ENCODE measurements at regions not wholly inside any gene's neighbourhood (a gene's known extent, or its start where the extent isn't known, plus 50 kb on each side); places are given as distances from the start of the nearest gene placed in this dataset.

GRCh38 chr6:12648171-12648570 lies 68.4 kb upstream of the PHACTR1 start:
- no peak overlapping the region for H3K9ac ChIP-seq (ENCODE audit: low read length)
- H3K79me2 ChIP-seq (ENCODE audit: insufficient read depth, low read length) = no peaks in the 10 kb centered on the region
- no peak overlapping the region for H2AFZ ChIP-seq (ENCODE audit: low read depth, low read length, severe bottlenecking)
- no peaks in the 10 kb centered on the region for H3K9me3 ChIP-seq (ENCODE audit: insufficient read depth, low read length)
- no peaks in the 10 kb centered on the region for H3K36me3 ChIP-seq (ENCODE audit: low read length)
- H3K27me3 ChIP-seq (ENCODE audit: low read length) = no peaks in the 10 kb centered on the region
- no peak overlapping the region for H3K4me3 ChIP-seq (ENCODE audit: insufficient read depth, low read length, poor library complexity, severe bottlenecking)
- no peaks in the 10 kb centered on the region for H4K20me1 ChIP-seq (ENCODE audit: low read depth, low read length)
- no peaks in the 10 kb centered on the region for H3K9me2 ChIP-seq (replicated peaks; ENCODE audit: insufficient read depth, low read length)
- no peak for TF ChIP-seq EZH2phosphoT487 (conservative IDR thresholded peaks at IDR 0.05; ENCODE audit: low read length)
- H3K4me2 ChIP-seq (ENCODE audit: low read depth, low read length, poor library complexity, severe bottlenecking) = no peak overlapping the region
- no peak overlapping the region for H3K27ac ChIP-seq (ENCODE audit: low read depth, low read length)
- no peaks in the 10 kb centered on the region for H3F3A ChIP-seq (ENCODE audit: insufficient read depth)

- Histone ChIP-seq H3K4me2 (ENCODE audit: low read depth, low read length, poor library complexity, severe bottlenecking) (no peak overlapping the region), H3K9ac (ENCODE audit: low read length) (no peak overlapping the region), H2AFZ (ENCODE audit: low read depth, low read length, severe bottlenecking) (no peak overlapping the region), H3K36me3 (ENCODE audit: low read length) (no peaks in the 10 kb centered on the region), H3K4me3 (ENCODE audit: insufficient read depth, low read length, poor library complexity, severe bottlenecking) (no peak overlapping the region), H3K9me3 (ENCODE audit: insufficient read depth, low read length) (no peaks in the 10 kb centered on the region), H4K20me1 (ENCODE audit: low read depth, low read length) (no peaks in the 10 kb centered on the region), H3K27me3 (ENCODE audit: low read length) (no peaks in the 10 kb centered on the region), H3K79me2 (ENCODE audit: insufficient read depth, low read length) (no peaks in the 10 kb centered on the region), H3F3A (ENCODE audit: insufficient read depth) (no peaks in the 10 kb centered on the region), H3K27ac (ENCODE audit: low read depth, low read length) (no peak overlapping the region), H3K9me2 (replicated peaks; ENCODE audit: insufficient read depth, low read length) (no peaks in the 10 kb centered on the region)
- TF ChIP-seq CTCF (IDR thresholded peaks at IDR 0.05; ENCODE audit: insufficient read depth, low read length, poor library complexity, severe bottlenecking) (no peak), EZH2phosphoT487 (conservative IDR thresholded peaks at IDR 0.05; ENCODE audit: low read length) (no peak)
These were observed 67.2 kb upstream of the PHACTR1 start for GRCh38 chr6:12649325-12649724.

- Histone ChIP-seq H3K4me3 (ENCODE audit: insufficient read depth, low read length, poor library complexity, severe bottlenecking) (no peak overlapping the region), H3K4me2 (ENCODE audit: low read depth, low read length, poor library complexity, severe bottlenecking) (no peak overlapping the region), H4K20me1 (ENCODE audit: low read depth, low read length) (no peaks in the 10 kb centered on the region), H3F3A (ENCODE audit: insufficient read depth) (no peaks in the 10 kb centered on the region), H2AFZ (ENCODE audit: low read depth, low read length, severe bottlenecking) (no peak overlapping the region), H3K9ac (ENCODE audit: low read length) (no peak overlapping the region), H3K79me2 (ENCODE audit: insufficient read depth, low read length) (no peaks in the 10 kb centered on the region), H3K9me2 (replicated peaks; ENCODE audit: insufficient read depth, low read length) (no peaks in the 10 kb centered on the region), H3K27ac (ENCODE audit: low read depth, low read length) (no peak overlapping the region), H3K9me3 (ENCODE audit: insufficient read depth, low read length) (no peaks in the 10 kb centered on the region), H3K36me3 (ENCODE audit: low read length) (no peaks in the 10 kb centered on the region), H3K27me3 (ENCODE audit: low read length) (no peaks in the 10 kb centered on the region)
- TF ChIP-seq CTCF (IDR thresholded peaks at IDR 0.05; ENCODE audit: insufficient read depth, low read length, poor library complexity, severe bottlenecking) = no peak
- TF ChIP-seq EZH2phosphoT487 (conservative IDR thresholded peaks at IDR 0.05; ENCODE audit: low read length) = no peak
These were observed 63.1 kb upstream of the PHACTR1 start for GRCh38 chr6:12653486-12653885.

GRCh38 chr6:12654107-12654506 lies 62.5 kb upstream of the PHACTR1 start:
- no peaks in the 10 kb centered on the region for H3K27me3 ChIP-seq (ENCODE audit: low read length)
- no peak overlapping the region for H2AFZ ChIP-seq (ENCODE audit: low read depth, low read length, severe bottlenecking)
- no peak overlapping the region for H3K9ac ChIP-seq (ENCODE audit: low read length)
- H3K4me2 ChIP-seq (ENCODE audit: low read depth, low read length, poor library complexity, severe bottlenecking) = no peak overlapping the region
- no peaks in the 10 kb centered on the region for H3K79me2 ChIP-seq (ENCODE audit: insufficient read depth, low read length)
- H4K20me1 ChIP-seq (ENCODE audit: low read depth, low read length) = no peaks in the 10 kb centered on the region
- H3K9me3 ChIP-seq (ENCODE audit: insufficient read depth, low read length) = no peaks in the 10 kb centered on the region
- H3K4me3 ChIP-seq (ENCODE audit: insufficient read depth, low read length, poor library complexity, severe bottlenecking) = no peak overlapping the region
- no peak overlapping the region for H3K27ac ChIP-seq (ENCODE audit: low read depth, low read length)
- H3K36me3 ChIP-seq (ENCODE audit: low read length) = no peaks in the 10 kb centered on the region
- TF ChIP-seq EZH2phosphoT487 (conservative IDR thresholded peaks at IDR 0.05; ENCODE audit: low read length) = no peak
- TF ChIP-seq CTCF (IDR thresholded peaks at IDR 0.05; ENCODE audit: insufficient read depth, low read length, poor library complexity, severe bottlenecking) = no peak
- H3K9me2 ChIP-seq (replicated peaks; ENCODE audit: insufficient read depth, low read length) = no peaks in the 10 kb centered on the region
- H3F3A ChIP-seq (ENCODE audit: insufficient read depth) = no peaks in the 10 kb centered on the region
